Right lobe of liver (tissue), 6 donors: ENCODE measurements at regions not wholly inside any gene's neighbourhood (a gene's known extent, or its start where the extent isn't known, plus 50 kb on each side); places are given as distances from the start of the nearest gene placed in this dataset.

Source experiments
- ATAC-seq, 4 donors: fragments of 200-7000 bp; cut with Tn5 transposase; one replicate each; pipeline ENCODE4 v1.9.1; 2020; ENCODE audit warnings: mild to moderate bottlenecking in 4 of 4, moderate library complexity in 4 of 4
- DNase-seq, 3 donors: peaks; one replicate each; pipeline ENCODE4 v3.0.0-alpha.2; 2020
- H3K27ac ChIP-seq, 3 donors: fragments of 200-600 bp; one replicate each; pipeline ENCODE4 v1.8.0; 2022
- H3K27me3 ChIP-seq, 2 donors: fragments of 200-600 bp; one replicate each; pipeline ENCODE4 v1.8.0; 2022
- H3K36me3 ChIP-seq, 4 donors: fragments of 200-600 bp; sonication (generic) in 1 of 4; one replicate each; pipeline versions ENCODE4 v1.5.1 to v1.8.0; 2017 to 2022; ENCODE audit warnings: control low read depth in 1 of 4
- H3K4me1 ChIP-seq, 4 donors: fragments of 200-600 bp; sonication (generic) in 1 of 4; one replicate each; pipeline versions ENCODE4 v1.5.1 to v1.8.0; 2017 to 2022; ENCODE audit warnings: control low read depth in 1 of 4
- H3K4me3 ChIP-seq, 3 donors: fragments of 200-600 bp; one replicate each; pipeline ENCODE4 v1.8.0; 2022
- H3K9me3 ChIP-seq, 4 donors: fragments of 200-600 bp; sonication (generic) in 1 of 4; one replicate each; pipeline versions ENCODE4 v1.5.1 to v1.8.0; 2017 to 2022; ENCODE audit warnings: control low read depth in 1 of 4
- POLR2A ChIP-seq: fragments of 450-650 bp; IDR thresholded peaks from one replicate; pipeline ENCODE4 v1.6.1; 2017; ENCODE audit warnings: antibody characterized with exemption, mild to moderate bottlenecking
- WGBS: methylation state at CpG from one replicate; pipeline ENCODE4 v1.1.6; 2018; ENCODE audit warnings: low coverage, low lambda C conversion rate; ENCODE audit not compliant: insufficient coverage; ENCODE audit errors: missing lambda C conversion rate; 5-methylcytosine and 5-hydroxymethylcytosine counted together
- intact Hi-C, 2 donors: fragments of 100-400 bp; cut with DNase I; formaldehyde crosslinking; loops; one replicate each; pipeline versions ENCODE4 v1.11.2 to v1.14.1; 2022
- TF ChIP-seq, protein P1 (sequence below), 4 donors: fragments of 200-600 bp in 3 of 4; fragments of 450-650 bp in 1 of 4; IDR thresholded peaks; one replicate each; pipeline versions ENCODE4 v1.5.1 to v1.8.0; 2016 to 2022; ENCODE audit warnings: antibody characterized with exemption in 4 of 4, mild to moderate bottlenecking in 2 of 4
- donor health status: DM: no; HTN: yes; CAD: no.
- donor health status: DM: no; HTN: no; CAD: no.
- donor health status: DM: no; HTN: no; CAD: no.
- donor health status: DM: no; HTN: yes; CAD: no.
- donor health status: DM: no; HTN: yes; CAD: no.

DNA sequence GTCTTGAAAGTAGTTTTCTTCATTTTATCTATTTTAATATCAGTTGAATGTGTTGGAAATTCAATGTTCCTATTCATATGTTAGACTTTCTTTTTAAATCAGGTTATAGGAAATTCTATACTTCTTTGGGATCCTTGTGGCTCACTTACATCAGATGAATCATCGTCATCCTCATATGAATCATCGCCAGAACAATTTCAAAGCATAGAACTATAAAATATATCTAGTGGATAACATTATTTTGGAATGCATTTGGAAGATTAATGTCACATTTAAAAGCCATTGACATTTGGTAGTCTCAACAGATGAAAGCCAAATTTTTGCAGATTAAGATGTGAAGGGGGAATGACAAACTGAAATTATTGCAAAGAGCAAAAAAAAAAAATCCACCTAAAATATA lies 94.1 kb downstream of the FAM161A start:
- WGBS = 85% methylated on average over 2 of the region's 2 CpGs
- no peak overlapping the region for H3K27ac ChIP-seq
- ATAC-seq (no peak), DNase-seq (no peak)
- H3K9me3 ChIP-seq = no peaks in the 10 kb centered on the region
- no peak for TF ChIP-seq POLR2A
- TF ChIP-seq, protein P1, sequence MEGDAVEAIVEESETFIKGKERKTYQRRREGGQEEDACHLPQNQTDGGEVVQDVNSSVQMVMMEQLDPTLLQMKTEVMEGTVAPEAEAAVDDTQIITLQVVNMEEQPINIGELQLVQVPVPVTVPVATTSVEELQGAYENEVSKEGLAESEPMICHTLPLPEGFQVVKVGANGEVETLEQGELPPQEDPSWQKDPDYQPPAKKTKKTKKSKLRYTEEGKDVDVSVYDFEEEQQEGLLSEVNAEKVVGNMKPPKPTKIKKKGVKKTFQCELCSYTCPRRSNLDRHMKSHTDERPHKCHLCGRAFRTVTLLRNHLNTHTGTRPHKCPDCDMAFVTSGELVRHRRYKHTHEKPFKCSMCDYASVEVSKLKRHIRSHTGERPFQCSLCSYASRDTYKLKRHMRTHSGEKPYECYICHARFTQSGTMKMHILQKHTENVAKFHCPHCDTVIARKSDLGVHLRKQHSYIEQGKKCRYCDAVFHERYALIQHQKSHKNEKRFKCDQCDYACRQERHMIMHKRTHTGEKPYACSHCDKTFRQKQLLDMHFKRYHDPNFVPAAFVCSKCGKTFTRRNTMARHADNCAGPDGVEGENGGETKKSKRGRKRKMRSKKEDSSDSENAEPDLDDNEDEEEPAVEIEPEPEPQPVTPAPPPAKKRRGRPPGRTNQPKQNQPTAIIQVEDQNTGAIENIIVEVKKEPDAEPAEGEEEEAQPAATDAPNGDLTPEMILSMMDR (IDR thresholded peaks at IDR 0.05) = no peak
- H3K27me3 ChIP-seq = no peaks in the 10 kb centered on the region
- no peaks in the 10 kb centered on the region for H3K4me1 ChIP-seq
- intact Hi-C loops = no loop called here
- no peaks in the 10 kb centered on the region for H3K36me3 ChIP-seq
- no peak overlapping the region for H3K4me3 ChIP-seq

DNA sequence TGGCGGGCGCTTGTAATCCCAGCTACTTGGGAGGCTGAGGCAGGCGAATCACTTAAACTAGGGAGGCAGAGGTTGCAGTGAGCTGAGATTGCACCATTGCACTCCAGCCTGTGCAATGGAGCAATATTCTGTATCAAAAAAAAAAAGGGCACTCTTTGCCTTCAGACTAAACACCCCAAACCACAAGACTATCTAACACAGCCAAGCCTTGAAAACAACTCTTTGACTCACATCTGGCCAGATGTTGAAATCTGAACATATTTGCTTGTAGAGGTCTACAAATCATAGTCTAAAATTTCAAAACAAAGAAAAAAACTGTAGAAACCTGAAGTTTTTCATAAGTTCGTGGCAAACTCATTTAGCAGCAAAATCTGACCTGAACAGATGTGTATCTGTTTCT lies 94.9 kb downstream of the FAM161A start:
- no peaks in the 10 kb centered on the region for H3K4me1 ChIP-seq
- intact Hi-C loops = no loop called here
- 73% methylated on average over 4 of the region's 4 CpGs for WGBS
- no peak overlapping the region for H3K4me3 ChIP-seq
- no peaks in the 10 kb centered on the region for H3K9me3 ChIP-seq
- no peak overlapping the region for H3K27ac ChIP-seq
- H3K27me3 ChIP-seq = no peaks in the 10 kb centered on the region
- no peaks in the 10 kb centered on the region for H3K36me3 ChIP-seq
- no peak for ATAC-seq
- no peak for DNase-seq
- no peak for TF ChIP-seq POLR2A
- TF ChIP-seq, protein P1 (IDR thresholded peaks at IDR 0.05) = no peak

DNA sequence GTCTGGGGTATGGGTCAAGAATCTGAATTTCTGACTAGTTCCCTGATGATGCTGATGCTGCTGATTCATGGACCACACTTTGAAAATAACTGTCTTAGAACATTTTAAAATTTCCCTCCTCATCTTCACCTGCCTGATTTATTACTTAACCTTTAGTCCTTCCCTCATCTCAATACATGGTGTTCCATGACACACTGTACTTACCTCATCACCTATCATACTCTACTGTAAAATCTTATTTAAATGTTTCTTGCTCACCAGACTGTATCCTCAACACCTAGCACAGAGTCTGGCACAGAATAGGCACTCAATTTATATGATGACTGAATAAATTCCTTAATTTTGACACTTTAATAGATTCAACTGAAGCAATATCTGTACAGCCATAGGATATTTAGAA lies 95.7 kb downstream of the FAM161A start:
- TF ChIP-seq, protein P1 (IDR thresholded peaks at IDR 0.05) = no peak
- no peak for TF ChIP-seq POLR2A
- Histone ChIP-seq H3K9me3 (no peaks in the 10 kb centered on the region), H3K36me3 (no peaks in the 10 kb centered on the region), H3K27ac (no peak overlapping the region), H3K27me3 (no peaks in the 10 kb centered on the region), H3K4me1 (no peaks in the 10 kb centered on the region), H3K4me3 (no peak overlapping the region)
- intact Hi-C loops = no loop called here
- DNase-seq = no peak
- ATAC-seq = no peak

DNA sequence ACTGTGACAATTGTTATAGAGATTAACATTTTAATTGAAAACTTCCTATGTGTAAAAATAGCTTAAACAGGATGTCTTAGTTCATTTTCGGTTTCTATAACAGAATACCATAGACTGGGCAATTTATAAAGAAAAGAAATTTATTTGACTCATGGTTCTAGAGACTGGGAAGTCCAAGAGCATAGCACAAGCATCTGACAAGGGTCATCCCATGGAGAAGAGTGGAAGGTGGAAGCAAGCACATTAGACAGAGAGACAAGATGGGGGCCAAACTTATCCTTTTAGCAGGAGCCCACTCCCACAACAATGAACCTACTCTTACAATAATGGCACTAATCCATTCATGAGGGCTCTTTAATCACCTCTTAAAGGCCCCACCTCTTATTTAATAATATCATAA lies 100.3 kb downstream of the FAM161A start:
- Histone ChIP-seq H3K36me3 (no peaks in the 10 kb centered on the region), H3K9me3 (no peaks in the 10 kb centered on the region), H3K27me3 (no peaks in the 10 kb centered on the region), H3K4me1 (no peaks in the 10 kb centered on the region), H3K4me3 (no peak overlapping the region), H3K27ac (no peak overlapping the region)
- ATAC-seq (no peak), DNase-seq (no peak)
- intact Hi-C loops = no loop called here
- TF ChIP-seq, protein P1 (IDR thresholded peaks at IDR 0.05) = no peak
- no peak for TF ChIP-seq POLR2A
- 31% methylated on average over 1 of the region's 1 CpG for WGBS

DNA sequence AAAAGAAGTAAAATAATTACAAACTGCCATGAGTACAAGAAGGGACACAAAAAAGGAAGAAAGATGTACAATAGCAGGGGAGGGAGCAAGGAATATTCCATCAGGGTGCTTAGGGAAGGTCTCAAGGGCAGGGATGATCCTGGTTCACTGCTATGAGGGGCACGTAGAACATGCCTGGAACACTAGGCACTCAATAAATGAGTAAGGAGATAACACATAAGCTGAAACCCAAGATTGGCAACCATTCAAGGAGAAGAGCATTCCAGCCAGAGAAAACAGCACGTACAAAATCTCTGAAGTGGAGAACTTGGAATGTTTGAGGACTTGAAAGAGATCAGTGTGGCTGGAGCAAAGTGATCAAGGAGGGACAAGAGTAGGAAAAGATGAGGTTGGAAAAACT lies 103.2 kb downstream of the FAM161A start:
- Histone ChIP-seq H3K27me3 (no peaks in the 10 kb centered on the region), H3K9me3 (no peaks in the 10 kb centered on the region), H3K27ac (no peak overlapping the region), H3K4me1 (no peaks in the 10 kb centered on the region), H3K4me3 (no peak overlapping the region), H3K36me3 (no peaks in the 10 kb centered on the region)
- DNase-seq (no peak), ATAC-seq (peak in 1 of 4 donors; percentile 24)
- TF ChIP-seq POLR2A = no peak
- TF ChIP-seq, protein P1 (IDR thresholded peaks at IDR 0.05) = no peak
- WGBS = 54% methylated on average over 2 of the region's 2 CpGs
- intact Hi-C loops = no loop called here
